ENCODE measurements at regions not wholly inside any gene's neighbourhood (a gene's known extent, or its start where the extent isn't known, plus 50 kb on each side); places are given as distances from the start of the nearest gene placed in this dataset.

DNA sequence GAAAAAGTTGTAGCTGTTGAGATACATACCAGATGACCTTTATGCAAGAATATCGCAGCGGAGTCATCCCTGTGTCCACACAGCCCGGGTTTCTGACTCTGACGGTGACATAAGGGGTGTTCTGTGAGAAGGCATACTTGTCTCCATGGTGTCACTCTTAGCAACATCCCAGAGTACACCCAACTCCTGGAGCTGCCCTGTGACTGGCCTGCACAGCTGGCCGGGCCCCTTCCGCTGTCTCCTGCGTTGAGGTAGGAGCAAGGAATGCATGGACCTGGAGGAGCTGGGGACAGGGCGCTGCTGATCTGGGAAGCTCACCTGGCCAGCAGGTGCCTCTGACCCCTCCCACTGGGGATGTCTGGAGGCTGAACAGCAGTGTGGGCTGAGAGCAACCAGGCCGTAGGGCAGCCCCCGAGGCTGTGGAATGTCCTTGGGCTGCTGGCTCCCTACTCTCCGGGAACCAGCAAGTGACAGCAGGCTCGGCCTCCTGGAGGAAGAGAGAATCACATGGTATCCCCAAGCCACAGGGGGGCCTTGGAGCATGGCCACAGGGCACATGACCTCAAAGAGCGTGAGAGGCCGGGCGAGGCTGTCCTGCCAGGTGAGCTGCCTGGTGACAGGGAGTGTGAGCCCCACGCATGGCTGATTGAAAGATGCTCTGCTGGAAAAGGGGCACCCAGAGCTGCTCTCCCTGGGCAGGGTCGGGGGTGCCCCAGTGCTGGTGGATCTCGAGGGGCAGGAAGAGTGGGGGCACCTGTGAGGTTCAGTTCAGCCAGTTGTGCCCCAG, 113.4 kb downstream of the MRPL36 start:
- no peak for DNase-seq (ENCODE audit: low read depth)
- H3K4me3 ChIP-seq (ENCODE audit: control insufficient read depth, low read depth, low read length), result no peak overlapping the region
- TF ChIP-seq, protein P1, sequence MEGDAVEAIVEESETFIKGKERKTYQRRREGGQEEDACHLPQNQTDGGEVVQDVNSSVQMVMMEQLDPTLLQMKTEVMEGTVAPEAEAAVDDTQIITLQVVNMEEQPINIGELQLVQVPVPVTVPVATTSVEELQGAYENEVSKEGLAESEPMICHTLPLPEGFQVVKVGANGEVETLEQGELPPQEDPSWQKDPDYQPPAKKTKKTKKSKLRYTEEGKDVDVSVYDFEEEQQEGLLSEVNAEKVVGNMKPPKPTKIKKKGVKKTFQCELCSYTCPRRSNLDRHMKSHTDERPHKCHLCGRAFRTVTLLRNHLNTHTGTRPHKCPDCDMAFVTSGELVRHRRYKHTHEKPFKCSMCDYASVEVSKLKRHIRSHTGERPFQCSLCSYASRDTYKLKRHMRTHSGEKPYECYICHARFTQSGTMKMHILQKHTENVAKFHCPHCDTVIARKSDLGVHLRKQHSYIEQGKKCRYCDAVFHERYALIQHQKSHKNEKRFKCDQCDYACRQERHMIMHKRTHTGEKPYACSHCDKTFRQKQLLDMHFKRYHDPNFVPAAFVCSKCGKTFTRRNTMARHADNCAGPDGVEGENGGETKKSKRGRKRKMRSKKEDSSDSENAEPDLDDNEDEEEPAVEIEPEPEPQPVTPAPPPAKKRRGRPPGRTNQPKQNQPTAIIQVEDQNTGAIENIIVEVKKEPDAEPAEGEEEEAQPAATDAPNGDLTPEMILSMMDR (IDR thresholded peaks at IDR 0.05; ENCODE audit: control insufficient read depth, insufficient read depth, low read depth, low read length, missing control alignments), result no peak

DNA sequence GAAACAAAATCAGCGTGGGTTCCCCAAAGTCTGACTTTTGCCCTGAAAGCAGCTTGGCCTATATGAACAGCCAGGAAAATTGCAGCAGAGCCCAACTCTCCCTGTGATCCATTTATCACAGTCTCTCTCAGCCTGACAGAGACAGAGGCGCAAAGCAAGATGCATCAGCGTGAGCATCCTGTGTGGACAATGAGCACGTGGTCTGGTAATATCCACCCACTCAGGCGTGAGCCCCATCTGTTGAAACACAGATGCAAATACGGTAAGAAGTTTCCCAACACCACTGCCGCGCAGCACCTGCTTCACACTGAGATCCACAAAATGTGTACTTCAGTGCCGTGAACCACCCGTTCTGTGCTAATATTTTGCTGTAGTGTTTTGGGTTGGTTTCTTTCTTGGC, 114.6 kb downstream of the MRPL36 start:
- TF ChIP-seq, protein P1 (IDR thresholded peaks at IDR 0.05; ENCODE audit: control insufficient read depth, insufficient read depth, low read depth, low read length, missing control alignments), result no peak
- no peak overlapping the region for H3K4me3 ChIP-seq (ENCODE audit: control insufficient read depth, low read depth, low read length)
- no peak for DNase-seq (ENCODE audit: low read depth)

DNA sequence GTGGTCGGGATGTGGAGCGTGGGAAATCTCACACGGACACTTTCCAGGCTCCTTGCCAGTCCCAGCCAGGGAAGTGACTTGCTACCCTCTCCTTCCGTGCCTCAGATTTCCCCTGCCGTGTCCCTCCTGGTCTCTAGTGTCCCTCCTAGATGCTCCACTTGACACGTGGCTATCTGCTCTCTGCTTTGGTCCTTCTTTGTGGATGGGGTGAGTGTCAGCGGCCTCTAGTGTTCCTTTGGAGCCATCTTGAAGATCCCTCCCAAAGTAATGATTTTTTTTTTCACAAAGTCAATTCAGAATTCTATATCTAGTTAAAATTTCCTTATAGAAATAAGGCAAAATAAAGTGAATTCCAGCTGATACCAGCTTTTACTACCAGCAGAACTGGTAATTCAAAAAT, 117.7 kb downstream of the MRPL36 start:
- TF ChIP-seq, protein P1 (IDR thresholded peaks at IDR 0.05; ENCODE audit: control insufficient read depth, insufficient read depth, low read depth, low read length, missing control alignments), result no peak
- DNase-seq (ENCODE audit: low read depth), result no peak
- no peak overlapping the region for H3K4me3 ChIP-seq (ENCODE audit: control insufficient read depth, low read depth, low read length)

DNA sequence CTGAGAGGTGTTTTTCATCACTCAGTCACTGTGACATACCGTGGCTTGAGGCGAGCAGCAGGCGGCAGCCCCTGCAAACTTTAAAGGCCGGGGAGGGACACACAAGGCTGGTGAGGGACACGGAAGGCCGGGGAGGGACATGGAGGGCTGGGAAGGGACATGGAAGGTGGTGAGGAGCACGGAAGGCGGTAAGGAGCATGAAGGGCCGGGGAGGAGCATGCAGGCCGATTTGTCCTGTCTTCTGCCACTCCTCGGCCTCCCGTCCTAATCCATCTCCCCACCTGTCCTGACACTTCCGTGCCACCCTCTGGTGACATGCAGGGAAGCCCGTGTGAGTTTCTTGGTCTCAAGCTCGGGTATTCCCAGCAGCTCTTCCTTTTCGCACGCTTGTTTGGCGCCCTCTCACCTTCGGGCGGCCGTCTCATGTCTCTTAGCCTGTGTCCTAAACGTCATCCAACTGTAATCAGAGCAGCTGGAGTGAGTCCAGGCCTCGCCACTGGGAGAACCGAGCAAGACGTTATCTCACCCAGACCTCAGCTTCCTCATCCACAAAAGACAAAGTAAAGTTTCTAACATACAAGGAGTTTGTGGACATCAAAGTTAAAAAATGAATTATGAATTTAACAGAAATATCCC, 126.5 kb downstream of the MRPL36 start:
- TF ChIP-seq, protein P1 (IDR thresholded peaks at IDR 0.05; ENCODE audit: control insufficient read depth, insufficient read depth, low read depth, low read length, missing control alignments), result no peak
- no peak overlapping the region for H3K4me3 ChIP-seq (ENCODE audit: control insufficient read depth, low read depth, low read length)
- DNase-seq (ENCODE audit: low read depth), result no peak

DNA sequence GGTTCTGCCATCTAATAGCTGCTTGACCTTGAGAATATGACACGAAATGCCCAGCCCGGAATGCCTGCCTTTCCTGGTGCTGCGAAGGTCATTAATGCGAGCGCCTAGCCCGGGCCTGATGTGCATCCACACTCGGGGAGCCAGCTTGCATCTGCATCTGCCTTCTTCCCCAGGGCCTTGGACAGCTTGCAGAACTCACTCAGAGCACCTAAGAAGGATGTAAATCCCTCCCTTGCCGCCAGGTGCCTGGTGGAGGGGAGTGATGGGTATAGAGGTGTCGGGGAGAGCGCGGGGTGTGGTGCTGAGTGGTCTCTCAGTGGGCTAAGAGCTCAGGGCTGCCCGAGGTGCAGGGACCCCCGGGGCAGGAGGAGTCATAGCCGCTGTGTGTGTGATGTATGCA, 127.2 kb downstream of the MRPL36 start:
- H3K4me3 ChIP-seq (ENCODE audit: control insufficient read depth, low read depth, low read length), result no peak overlapping the region
- no peak for DNase-seq (ENCODE audit: low read depth)
- TF ChIP-seq, protein P1 (IDR thresholded peaks at IDR 0.05; ENCODE audit: control insufficient read depth, insufficient read depth, low read depth, low read length, missing control alignments), result no peak

DNA sequence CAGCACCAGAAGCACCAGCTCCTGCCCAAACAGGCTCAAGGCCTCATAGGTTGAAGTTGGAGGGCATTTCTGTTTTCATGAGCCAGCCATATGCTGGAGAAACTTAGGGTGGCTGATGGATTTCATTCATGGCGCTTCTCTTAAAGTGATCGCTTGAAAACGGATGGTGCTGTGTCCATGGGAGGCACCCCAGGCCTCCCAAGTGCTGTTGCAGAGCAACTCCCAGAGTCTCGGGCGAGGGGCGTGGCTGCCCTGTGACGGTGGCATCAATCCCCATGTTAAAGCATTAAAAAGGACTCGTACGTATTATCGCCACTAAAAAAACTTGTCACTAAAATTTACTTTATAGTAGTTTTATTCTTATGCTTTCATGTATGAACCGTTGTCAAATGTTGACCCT, 128.3 kb downstream of the MRPL36 start:
- H3K4me3 ChIP-seq (ENCODE audit: control insufficient read depth, low read depth, low read length), result no peak overlapping the region
- no peak for DNase-seq (ENCODE audit: low read depth)
- TF ChIP-seq, protein P1 (IDR thresholded peaks at IDR 0.05; ENCODE audit: control insufficient read depth, insufficient read depth, low read depth, low read length, missing control alignments), result no peak

Measured in AG09309 (cell line).